ENCODE measurements at regions not wholly inside any gene's neighbourhood (a gene's known extent, or its start where the extent isn't known, plus 50 kb on each side); places are given as distances from the start of the nearest gene placed in this dataset.

DNA sequence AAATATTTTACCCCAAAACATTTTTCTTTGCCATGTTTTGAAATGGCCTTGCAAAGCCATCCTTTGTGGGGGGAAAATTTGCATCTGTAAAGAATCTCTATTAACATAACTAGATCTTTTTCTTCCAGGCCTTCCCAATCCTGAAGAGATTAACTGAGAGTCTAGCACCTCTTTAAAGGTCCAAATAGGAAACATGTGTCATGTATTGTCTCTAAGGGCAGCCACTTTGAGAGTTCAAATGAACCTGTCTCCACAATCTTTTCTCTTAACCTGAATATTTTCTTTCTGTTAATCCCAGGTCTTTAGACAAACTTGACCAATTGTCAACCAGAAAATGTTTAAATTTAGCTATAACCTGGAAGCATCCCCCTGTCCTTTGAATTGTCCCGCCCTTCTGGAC lies 236.6 kb upstream of the PROK2 start:
- no peak for DNase-seq (ENCODE audit: low read depth)

DNA sequence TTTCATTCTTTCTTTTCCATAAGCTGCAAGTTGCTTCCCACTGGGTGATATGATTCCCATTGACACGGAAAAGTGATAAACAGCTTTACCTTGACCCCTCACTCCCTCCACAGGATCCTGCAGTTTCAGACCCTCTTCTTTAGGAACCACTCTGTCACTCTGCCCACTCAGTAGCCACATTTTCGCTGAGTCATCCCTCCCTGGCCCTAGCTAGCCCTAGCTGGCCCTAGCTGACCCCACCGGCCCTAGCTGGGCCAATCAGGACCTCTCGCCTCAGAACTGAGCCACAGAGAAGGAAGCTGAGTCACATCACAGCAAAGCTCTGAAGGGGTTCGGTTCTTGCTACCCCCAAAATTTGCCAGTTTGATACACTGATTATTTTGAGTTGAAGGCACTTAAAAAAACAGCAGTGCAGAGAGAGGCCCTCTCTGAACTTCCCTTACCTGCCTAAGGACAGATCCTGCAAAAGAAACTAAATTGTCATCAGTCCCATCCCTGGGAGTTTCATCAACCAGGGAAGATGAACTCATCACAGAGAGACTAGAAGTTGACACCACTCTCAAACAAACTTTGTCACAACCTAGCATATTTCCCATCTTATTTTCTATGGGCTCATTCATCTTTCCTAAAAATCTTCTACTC lies 233.5 kb upstream of the PROK2 start:
- DNase-seq (ENCODE audit: low read depth), result no peak

DNA sequence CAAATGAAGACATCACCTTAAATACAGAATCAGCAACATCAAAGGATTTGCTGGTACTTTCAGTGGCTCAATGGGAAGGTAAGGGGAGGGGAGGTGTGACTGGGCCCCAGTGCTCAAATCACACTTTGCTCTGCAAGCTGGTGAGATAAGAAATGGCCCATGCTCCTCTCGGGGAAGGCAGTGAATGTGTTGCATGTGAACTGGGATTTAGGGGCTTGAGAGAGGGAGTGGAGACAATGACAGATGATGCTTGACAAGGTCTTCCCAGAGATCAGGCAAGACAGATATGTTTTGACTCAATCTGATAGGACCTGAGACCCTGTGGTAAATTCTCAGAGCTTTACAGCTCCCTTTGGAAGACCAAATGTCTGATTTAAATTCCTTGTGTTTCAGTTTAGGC lies 233.0 kb upstream of the PROK2 start:
- DNase-seq (ENCODE audit: low read depth), result no peak

DNA sequence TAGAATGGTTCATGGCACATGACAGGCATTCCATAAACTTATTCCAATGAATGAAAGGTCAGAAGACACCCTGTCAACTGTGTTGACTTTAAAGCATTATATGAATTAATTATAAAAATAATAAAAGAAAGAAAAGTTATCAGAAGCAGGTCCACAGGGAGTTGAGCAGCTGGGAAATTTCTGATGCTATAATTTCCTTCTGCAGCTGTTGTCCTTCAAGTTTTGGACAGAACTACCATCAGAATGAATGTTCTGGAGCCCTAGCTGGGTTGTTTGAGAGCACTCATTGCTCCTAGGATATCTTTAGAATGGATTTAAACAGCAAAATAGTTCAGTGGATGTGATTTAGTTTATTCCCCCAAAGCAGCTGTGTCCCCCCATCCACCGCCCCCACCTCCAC lies 232.4 kb upstream of the PROK2 start:
- no peak for DNase-seq (ENCODE audit: low read depth)

DNA sequence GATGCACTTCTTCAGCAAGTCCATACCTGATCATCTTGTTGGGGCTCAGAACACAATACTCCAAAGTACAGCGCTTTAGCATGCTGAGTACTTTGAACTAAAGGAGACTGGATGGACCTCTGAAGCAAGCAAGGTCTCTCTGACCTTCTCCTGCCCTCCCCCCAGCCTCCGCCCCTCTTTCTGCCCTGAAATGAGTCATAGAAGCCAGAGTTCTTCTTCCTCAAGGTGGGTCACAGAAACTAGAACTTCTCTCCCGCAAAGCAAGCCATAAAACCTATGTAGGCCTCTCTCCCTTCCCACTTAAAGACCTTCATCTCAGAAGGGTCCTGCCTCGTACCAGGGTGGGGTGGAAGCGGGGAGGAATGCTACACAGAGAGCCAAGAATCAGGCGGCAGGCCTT lies 230.5 kb upstream of the PROK2 start:
- DNase-seq (ENCODE audit: low read depth), result no peak

DNA sequence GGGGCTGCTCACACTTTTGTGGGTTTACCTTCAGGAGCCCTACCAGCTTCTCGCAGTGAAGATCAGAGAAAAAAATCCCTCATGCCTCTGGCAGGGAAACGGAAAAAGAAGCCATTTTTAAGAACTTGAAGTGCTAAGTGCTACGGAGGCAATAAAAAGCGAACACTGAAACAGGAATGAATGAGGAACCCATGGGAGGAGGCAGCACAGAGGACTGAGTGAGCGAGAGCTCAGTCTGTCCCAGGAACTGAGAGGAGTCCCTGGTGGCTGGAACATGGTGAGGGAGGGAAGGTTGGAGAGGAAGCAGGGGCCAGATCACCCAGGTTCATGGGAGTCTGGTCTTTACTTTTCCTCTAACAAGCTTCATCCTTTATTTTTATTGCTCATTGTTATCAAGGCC lies 228.1 kb upstream of the PROK2 start:
- no peak for DNase-seq (ENCODE audit: low read depth)

DNA sequence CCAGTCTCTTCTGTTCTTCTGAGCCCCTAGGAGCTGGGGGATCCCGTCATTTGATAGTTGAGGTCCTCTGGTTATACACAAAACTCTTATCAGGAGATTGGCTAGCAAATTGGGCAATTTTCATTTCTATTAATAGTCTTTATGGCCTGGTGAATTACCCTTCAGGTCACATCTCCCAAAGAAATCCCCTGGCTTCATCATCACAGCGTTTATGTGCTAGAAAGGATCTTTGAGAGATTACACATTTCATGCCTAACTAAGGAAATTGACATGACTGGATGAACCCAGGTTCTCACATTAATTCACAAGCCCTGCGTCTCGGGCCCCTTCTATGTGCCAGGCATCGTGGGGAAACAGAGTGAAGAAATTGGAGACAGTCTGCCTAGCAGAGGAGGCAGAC lies 227.4 kb upstream of the PROK2 start:
- DNase-seq (ENCODE audit: low read depth), result no peak

DNA sequence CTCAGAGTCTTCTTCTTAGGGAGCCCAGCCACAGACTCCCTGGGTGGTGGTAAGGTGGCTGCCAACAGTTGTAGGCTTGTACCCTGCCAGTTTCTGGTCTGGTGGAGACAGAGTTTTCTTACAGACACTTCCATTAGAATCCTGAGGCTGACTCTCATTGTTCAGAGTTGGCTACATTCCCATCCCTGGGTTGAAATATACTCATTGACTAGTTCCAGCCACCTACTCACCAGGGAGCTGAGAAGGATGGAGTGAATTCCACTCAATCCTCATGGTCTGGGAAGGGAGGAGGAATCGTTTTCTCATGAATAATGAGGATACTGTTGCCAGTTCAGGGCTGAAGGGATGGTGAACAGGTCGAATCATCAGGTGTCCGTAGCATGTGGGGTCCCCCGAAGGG lies 226.5 kb upstream of the PROK2 start:
- no peak for DNase-seq (ENCODE audit: low read depth)

DNA sequence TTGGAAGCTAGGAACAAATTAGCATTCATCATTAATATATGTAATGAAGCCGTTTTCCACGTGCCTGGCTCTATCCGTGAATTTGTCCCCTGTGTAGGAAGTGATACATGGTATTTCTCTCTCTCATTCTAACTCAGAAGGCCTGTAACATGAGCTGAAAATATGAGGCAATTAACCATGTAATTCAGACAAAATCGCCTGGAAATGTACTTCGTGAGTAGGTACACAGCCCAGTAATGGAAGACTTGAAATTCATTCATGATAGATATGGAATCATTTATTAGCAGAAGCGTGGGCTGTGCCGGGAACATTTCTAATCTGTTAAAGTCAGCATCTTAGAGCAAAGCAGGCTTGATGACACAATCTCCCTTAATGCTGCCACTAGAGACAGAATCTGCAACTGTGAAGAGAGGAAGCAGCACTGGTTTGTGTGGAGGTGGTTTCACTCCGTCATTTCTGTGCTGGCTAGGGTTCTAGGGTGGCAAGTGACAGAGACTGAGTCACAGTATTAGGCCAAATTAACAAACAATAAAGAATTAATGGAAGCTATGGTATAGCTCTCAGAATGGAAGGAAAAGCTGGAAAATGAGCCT lies 225.0 kb upstream of the PROK2 start:
- DNase-seq (ENCODE audit: low read depth), result no peak

DNA sequence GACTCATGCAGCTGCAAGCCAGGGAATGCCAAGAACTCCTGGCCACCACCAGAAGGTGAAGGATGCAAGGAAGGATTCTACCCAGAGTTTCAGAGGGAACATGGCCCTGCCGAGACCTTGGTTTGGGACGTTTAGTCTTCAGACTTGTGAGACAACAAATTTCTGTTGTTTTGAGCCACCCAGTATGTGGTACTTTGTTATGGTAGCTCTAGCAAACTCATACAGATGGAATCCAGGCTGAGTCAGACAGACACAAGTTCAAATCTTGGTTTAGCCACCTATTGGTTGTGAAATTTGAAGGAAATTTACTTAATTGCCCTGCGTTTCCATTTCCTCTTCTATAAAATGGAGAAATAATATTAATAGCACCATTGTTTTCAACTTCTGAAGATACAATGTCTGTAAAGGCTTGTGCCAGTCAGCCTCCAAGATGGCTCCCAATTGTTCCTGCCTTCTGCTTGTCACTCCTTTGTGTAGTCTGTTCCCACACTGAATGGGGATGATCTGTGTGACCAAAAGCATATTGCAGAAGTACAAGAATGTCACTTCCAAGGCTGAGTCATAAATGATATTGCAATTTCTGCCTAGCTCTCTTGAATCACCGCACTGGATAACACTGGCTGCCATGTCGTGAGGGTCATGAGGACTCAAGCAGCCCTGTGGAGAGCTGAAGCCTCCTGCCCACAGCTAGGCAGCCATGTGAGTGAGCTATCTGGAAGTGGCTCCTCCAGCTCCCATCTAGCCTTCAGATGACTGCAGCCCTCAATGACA lies 223.5 kb upstream of the PROK2 start:
- no peak for DNase-seq (ENCODE audit: low read depth)

DNA sequence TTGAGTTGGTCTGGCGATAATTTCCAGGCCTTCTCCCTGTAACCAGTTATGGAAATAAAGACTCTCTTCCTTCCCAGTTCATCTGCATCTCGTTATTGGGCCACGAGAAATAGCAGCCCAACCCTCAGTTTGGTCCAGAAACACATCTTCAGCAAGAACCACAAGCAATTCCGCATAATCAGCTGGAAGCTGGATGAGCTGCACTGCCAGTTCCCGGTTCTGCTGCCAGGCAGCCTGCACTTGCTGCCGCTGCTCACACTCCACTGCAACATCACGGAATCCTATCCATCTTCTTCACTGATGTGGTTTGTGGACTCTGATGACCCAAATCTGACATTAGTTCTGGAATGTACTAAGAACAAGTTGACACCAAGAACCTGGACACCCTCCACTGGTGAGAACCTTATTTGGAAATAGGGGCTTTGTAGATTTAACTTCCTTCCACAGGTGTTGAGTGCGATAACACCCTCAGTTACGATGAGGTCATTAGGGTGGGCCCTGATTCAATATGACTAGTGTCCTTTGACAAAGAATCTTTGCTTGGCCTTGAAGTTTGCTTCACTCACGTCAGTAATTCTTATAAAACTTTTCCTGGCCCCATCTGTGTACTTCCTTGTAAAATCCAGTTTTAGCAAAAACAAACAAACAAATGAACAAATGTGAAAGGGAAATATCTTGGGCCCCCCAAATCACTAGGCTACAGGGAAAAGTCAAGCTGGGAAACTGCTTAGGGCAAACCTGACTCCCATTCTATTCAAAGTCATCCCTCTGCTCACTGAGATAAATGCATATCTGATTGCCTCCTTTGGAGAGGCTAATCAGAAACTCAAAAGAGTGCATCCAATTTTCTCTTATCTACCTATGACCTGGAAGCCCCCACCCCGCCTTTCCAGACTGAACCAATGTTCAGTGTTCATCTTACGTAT lies 221.9 kb upstream of the PROK2 start:
- no peak for DNase-seq (ENCODE audit: low read depth)

DNA sequence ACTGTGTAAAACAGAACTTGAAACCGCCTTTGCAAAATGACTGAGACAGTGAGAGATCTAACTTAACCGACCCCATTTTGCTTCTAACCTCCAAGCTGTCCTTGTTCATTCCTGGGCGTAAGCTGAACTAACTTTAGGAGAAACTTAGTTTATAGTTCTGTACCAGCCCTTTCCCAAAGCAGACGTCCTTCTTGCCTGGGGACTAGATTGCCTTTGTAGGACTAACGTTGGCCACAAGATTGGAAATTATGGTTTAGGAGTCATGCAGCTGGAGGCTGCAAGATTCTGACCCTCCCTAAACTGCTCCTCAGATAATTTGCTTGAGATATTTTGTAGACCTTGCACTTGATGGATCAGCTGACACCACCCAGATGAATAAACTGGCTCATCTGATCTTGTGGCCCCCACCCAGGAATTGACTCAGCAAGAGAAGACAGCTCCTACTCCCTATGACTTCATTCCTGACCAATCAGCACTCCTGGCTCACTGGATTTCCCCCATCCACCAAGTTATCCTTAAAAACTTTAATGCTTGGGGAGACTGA lies 219.9 kb upstream of the PROK2 start:
- no peak for DNase-seq (ENCODE audit: low read depth)

DNA sequence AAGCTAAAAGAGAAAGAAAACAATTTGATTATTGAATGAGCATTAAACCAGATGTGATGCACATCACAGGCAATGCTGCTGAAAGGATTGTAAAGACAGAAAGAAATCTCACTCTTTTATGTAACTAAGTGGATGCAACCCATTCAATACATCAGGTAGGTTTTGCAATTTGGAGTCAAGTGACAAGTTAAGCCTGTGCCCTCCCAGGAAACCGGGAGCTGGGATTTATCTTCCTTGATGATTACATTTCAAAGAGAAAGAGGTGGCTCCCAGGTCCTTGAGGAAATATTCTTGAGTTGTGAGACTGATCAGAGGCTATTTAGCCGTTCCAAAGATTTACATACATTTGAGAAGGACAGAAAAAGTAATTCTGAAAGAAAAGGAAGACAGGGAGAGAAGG lies 219.0 kb upstream of the PROK2 start:
- DNase-seq (ENCODE audit: low read depth), result no peak

DNA sequence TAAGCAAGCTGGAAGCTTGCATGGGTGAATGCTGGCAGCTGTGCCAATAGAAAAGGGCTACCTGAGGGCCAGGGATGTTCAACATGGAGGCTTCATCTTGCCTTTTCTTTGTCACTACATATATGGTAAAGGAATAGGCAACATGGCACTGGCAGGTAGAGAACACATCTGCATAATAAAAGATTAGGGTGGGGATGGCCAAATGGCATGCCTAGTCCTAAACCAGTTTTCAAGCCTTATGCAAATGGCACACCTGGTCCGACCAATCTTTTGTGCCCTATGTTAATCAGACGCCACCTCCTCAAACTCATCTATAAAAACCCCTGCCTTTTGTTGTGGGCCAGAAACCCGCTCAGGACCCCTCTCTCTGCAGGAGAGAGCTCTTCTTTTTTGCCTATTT lies 216.8 kb upstream of the PROK2 start:
- no peak for DNase-seq (ENCODE audit: low read depth)

DNA sequence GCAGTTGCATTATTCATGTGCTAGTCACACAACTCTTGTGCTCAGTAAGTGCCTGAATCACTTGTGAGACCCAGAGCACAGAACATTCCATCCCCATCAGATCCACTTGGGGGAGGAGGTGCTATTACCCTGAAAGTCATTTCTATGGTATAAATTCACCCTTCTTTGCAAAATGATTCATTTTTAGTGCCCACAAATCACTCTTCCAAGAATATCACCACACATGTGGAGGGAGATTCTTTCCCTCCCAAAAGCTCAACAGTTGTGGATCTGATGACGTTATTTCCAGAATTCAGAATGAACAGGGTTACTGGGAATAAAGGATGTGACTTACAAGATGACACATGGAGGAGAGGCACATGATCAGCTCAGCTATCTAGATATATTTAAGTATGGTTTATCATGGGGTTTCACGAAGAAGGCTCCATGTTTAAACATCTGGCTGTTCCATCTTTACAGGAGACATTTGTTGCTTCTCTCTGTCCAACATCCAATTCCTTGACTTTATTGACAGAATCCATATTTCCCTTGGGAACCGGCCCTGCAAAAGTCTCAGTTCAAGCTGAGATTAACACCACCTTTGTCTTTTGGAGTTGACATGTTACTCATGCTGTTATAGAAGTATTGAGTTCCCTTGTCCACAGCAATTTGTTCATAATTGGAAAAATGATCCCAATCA lies 214.2 kb upstream of the PROK2 start:
- no peak for DNase-seq (ENCODE audit: low read depth)

DNA sequence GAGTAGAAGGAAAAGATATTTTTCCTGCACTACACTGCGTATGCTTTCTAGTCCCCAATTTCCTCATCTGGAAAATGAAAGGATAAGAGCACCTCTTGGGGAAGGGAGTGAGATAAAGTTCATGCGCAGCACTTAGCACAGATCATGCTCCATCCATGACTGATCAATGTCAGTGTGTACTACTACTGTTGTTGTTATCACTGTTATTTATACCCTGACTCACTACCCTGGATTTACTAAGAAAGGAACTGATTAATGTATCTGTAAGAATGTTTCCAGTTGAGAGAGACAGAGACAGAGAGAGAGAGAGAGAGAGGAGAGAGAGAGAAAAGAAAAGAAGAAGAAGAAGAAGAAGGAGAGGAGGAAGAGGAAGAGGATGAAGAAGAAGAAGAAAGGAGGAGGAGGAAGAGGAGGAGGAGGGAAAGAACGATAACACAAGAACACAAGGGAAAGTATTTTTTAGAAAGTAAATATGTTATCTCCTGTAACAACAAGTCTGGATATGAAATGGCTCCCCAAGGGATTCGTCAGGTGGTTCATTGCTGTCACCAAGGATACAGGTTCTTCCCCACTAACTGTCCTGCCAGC lies 212.2 kb upstream of the PROK2 start:
- no peak for DNase-seq (ENCODE audit: low read depth)

DNA sequence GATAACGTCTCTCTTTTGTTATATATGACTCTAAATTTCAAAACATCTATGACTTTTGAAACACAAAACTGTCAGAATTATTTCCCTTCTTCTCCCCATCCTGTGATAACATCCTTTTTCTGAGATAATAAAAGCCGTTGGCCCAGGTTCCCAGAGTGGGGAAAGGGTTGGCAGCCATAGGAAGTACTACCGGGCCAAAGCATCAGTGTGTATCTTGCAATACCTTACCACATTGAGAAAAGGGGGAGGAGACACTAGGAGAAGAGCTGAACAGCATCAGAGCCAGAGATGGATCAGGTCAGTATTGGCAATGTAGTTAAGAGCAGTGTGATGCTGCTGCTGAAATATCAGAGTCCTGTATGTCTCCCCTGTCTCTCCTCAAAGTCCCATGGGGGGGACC lies 210.0 kb upstream of the PROK2 start:
- DNase-seq (ENCODE audit: low read depth), result no peak

DNA sequence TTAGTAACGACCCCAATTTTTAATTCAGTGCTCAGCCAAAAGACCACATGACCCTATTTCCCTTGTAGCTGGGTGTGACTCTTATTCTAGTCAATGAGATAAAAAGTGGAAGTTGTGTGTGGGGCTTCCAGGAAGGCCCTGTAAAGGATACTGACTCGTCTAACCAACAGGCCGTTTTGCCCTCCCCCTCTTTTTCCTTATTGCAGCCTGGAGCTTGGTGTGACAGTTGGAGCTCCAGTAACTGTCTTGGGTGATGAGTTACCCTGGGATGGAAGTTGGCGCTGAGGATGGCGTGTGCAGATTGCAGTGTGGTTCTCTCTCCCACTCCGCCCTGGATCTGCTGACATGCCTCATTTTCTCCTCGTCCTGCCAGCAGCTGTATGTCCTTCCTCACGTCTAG lies 209.3 kb upstream of the PROK2 start:
- no peak for DNase-seq (ENCODE audit: low read depth)

DNA sequence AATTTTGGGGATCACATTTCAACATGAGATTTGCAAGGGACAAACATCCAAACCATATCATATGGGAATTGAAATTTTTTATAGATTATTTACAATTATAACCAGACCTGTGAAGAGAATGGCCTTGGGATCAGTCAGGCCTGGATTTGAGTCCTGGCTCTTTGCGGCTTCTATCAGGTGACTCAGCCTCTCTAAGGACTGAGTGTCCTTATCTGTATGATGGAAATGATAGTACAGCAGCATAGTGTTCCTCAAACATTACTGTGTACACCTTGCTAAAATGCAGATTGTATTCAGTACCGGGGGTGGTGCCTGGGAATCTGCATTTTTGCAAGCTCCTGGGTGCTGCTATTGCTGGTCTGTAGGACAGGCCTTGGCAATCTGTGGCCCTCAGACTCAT lies 206.7 kb upstream of the PROK2 start:
- no peak for DNase-seq (ENCODE audit: low read depth)

DNA sequence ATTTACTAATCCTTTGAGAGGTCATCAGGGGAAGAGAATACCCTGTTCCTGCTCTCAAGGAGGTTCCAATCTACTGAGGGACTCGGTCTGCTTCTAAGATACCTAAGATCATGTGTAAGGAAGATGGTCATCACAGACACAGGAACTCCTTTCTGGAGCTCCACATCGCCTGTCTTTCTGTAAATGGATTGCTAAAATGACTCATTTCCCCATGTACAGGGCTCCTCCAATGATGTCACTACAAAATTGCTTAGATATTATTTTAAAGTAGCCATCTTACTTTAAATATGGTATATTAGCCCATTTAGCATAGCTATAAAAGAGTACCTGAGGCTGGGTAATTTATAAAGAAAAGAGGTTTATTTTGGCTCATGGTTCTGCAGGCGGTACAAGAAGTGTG lies 206.1 kb upstream of the PROK2 start:
- DNase-seq (ENCODE audit: low read depth), result no peak

DNA sequence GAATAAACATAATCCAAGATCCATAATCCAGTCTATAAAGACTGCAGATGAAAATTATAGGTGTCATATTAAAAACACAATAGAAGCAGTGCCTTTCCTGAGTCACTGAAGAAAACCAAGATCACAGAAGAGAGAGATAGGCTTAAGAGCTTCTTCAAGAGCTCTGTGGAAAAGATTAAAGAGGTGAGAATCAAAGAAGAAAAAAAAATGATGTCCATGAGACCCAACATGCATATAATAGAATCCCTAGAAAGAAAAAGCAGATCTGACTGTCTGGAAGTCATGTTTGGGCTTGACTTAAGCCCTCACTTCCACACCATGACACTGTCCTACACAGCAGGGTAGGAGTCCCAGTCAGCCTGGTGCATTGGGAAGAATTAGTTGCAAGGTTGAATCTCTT lies 205.6 kb upstream of the PROK2 start:
- no peak for DNase-seq (ENCODE audit: low read depth)

Measured in stimulated activated CD4-positive, alpha-beta T cell treated with anti-CD3 and anti-CD28 coated beads, Interleukin-2, amount 100 ng/mL, for 4 hours (primary cell).